ENCODE measurements at regions not wholly inside any gene's neighbourhood (a gene's known extent, or its start where the extent isn't known, plus 50 kb on each side); places are given as distances from the start of the nearest gene placed in this dataset.

DNA sequence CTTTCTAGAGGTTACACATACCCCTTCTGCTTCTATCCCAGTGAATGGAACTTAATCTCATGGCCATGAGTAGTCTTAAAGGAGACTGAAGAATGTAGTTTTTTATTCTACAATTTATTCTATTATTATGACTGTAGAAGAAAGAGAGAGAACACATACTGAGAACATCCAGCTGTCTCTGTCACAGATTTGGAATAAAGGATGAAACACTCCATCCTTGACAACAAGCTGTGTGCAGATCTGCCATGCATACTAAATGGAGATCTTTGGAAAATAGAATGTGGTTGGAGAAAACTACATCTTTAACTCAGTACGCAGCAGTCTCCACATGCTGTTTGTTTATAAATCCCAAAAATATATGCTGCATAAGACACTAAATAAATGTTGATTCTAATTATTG lies 54.1 kb upstream of the NUDT7 start:
- Histone ChIP-seq H3K9me3 (ENCODE audit: insufficient read depth in 2 of 2, low read depth in 1 of 2, low read length in 1 of 2) (no peaks in the 10 kb centered on the region; a peak in 1 of 4 replicates), H3K79me2 (ENCODE audit: control insufficient read depth in 1 of 2, insufficient read depth in 2 of 2, low read length in 2 of 2) (no peaks in the 10 kb centered on the region), H3K27ac (ENCODE audit: low read depth, low read length) (no peak overlapping the region), H4K91ac (replicated peaks; ENCODE audit: insufficient read length, low read length) (no peak overlapping the region), H3K9ac (replicated peaks in 1 of 4; ENCODE audit: extremely low read depth in 1 of 4, low read depth in 3 of 4, low read length in 3 of 4) (no peak overlapping the region), H3K4ac (replicated peaks; ENCODE audit: insufficient read length, low read depth, low read length) (no peak overlapping the region), H4K20me1 (replicated peaks in 1 of 2; ENCODE audit: control insufficient read depth in 1 of 2, insufficient read depth in 2 of 2, low read length in 2 of 2) (no peaks in the 10 kb centered on the region), H3K56ac (replicated peaks; ENCODE audit: insufficient read length, low read depth, low read length) (no peak overlapping the region), H4K5ac (ENCODE audit: insufficient read length, low read depth, low read length) (no peak overlapping the region), H3K18ac (ENCODE audit: extremely low read depth, low read length) (no peak overlapping the region), H3K14ac (ENCODE audit: insufficient read length) (no peak overlapping the region), H4K8ac (ENCODE audit: extremely low read depth, insufficient read depth, low read length) (no peak overlapping the region), H3K27me3 (replicated peaks in 1 of 4; ENCODE audit: control insufficient read depth in 3 of 4, extremely low read depth in 1 of 4, insufficient read depth in 3 of 4, low read length in 3 of 4) (peaks cover 0 to under 1% (median 0%) of the 10 kb centered on the region in 4 experiments; a peak in 1 of 7 replicates), H2BK15ac (ENCODE audit: low read length) (no peak overlapping the region), H2BK20ac (ENCODE audit: low read length) (no peak overlapping the region), H2BK5ac (ENCODE audit: low read depth, low read length) (no peak overlapping the region), H3K23me2 (ENCODE audit: low read depth, low read length) (no peaks in the 10 kb centered on the region), H2AK5ac (ENCODE audit: low read depth, low read length) (no peak overlapping the region), H3K36me3 (ENCODE audit: control insufficient read depth in 2 of 4, insufficient read depth in 4 of 4, low read length in 3 of 4) (no peaks in the 10 kb centered on the region), H3K23ac (ENCODE audit: insufficient read length) (no peak overlapping the region), H3K79me1 (ENCODE audit: low read depth, low read length) (no peaks in the 10 kb centered on the region), H2AFZ (ENCODE audit: low read length) (no peak overlapping the region), H3K4me3 (ENCODE audit: extremely low read depth in 1 of 4, insufficient read depth in 2 of 4, low read depth in 3 of 4, low read length in 4 of 4) (no peak overlapping the region), H2BK120ac (replicated peaks; ENCODE audit: low read depth, low read length) (no peak overlapping the region), H2BK12ac (ENCODE audit: low read depth, low read length) (no peak overlapping the region), H3K4me1 (replicated peaks in 1 of 4; ENCODE audit: control insufficient read depth in 3 of 4, insufficient read depth in 4 of 4, low read length in 3 of 4) (no peaks in the 10 kb centered on the region), H3K4me2 (ENCODE audit: insufficient read depth in 1 of 2, low read depth in 2 of 2, low read length in 2 of 2) (no peak overlapping the region)
- ChIA-PET POLR2A (ENCODE audit: partially characterized antibody) (no interaction called here), CTCF (ENCODE audit: partially characterized antibody) (interaction anchor here (1.0 to 1.4 kb wide), 2 partner anchors 9 to 33 kb away, joined by 3 read pairs; no protein-coding TSS in a partner anchor)
- DNase-seq (ENCODE audit: low read depth in 1 of 2, low spot score in 2 of 2) (no peak), FAIRE-seq (no peak)
- TF ChIP-seq EP300 (IDR thresholded peaks at IDR 0.05; ENCODE audit: borderline replicate concordance in 1 of 2, low read depth in 2 of 2, low read length in 2 of 2): no peak
- TF ChIP-seq SUZ12 (IDR thresholded peaks at IDR 0.05; ENCODE audit: low read length): no peak
- TF ChIP-seq, protein P1, sequence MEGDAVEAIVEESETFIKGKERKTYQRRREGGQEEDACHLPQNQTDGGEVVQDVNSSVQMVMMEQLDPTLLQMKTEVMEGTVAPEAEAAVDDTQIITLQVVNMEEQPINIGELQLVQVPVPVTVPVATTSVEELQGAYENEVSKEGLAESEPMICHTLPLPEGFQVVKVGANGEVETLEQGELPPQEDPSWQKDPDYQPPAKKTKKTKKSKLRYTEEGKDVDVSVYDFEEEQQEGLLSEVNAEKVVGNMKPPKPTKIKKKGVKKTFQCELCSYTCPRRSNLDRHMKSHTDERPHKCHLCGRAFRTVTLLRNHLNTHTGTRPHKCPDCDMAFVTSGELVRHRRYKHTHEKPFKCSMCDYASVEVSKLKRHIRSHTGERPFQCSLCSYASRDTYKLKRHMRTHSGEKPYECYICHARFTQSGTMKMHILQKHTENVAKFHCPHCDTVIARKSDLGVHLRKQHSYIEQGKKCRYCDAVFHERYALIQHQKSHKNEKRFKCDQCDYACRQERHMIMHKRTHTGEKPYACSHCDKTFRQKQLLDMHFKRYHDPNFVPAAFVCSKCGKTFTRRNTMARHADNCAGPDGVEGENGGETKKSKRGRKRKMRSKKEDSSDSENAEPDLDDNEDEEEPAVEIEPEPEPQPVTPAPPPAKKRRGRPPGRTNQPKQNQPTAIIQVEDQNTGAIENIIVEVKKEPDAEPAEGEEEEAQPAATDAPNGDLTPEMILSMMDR (IDR thresholded peaks at IDR 0.05; ENCODE audit: control extremely low read depth in 1 of 3, insufficient read depth in 1 of 3, low read depth in 1 of 3, low read length in 3 of 3): no peak
- no peak for TF ChIP-seq POLR2A (IDR thresholded peaks at IDR 0.05; ENCODE audit: control extremely low read depth in 1 of 2, low read depth in 2 of 2, low read length in 2 of 2)
- TF ChIP-seq, protein P2, sequence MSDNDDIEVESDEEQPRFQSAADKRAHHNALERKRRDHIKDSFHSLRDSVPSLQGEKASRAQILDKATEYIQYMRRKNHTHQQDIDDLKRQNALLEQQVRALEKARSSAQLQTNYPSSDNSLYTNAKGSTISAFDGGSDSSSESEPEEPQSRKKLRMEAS (IDR thresholded peaks at IDR 0.05): no peak
- TF ChIP-seq MAFK (IDR thresholded peaks at IDR 0.05; ENCODE audit: low read depth, low read length): no peak
- TF ChIP-seq CREB1 (IDR thresholded peaks at IDR 0.05): no peak
- WGBS, 2 experiments (ENCODE audit: extremely low coverage in 1 of 2, insufficient coverage in 1 of 2, insufficient read length in 1 of 2, insufficient replicate concordance in 2 of 2, low coverage in 1 of 2, low lambda C conversion rate in 2 of 2, missing lambda C conversion rate in 1 of 2): 97% methylated on average over 1 of the region's 1 CpG; no CpG with 5 or more reads in 1 of the 2 experiments

Measured in H1 (cell line).